HepG2 (cell line): ENCODE measurements at regions not wholly inside any gene's neighbourhood (a gene's known extent, or its start where the extent isn't known, plus 50 kb on each side); places are given as distances from the start of the nearest gene placed in this dataset.

Experiments used
- ATAC-seq: fragments of 200-7000 bp; cut with Tn5 transposase; 3 replicates; pipeline ENCODE4 v1.9.1; 2020; ENCODE audit warnings: mild to moderate bottlenecking, moderate library complexity
- BruUV-seq: library from RNA; stranded (reverse); fragments of 400-500 nt; replicated peaks from 2 replicates; lab custom pipeline; 2021; lab: Mats Ljungman, UMichigan
- CTCF ChIA-PET: fragments of 300-600 bp; formaldehyde crosslinking; extraction: SDS; loops from one replicate; lab custom pipeline; 2021; ENCODE audit warnings: low total read pairs, inconsistent platforms, low intra/inter-chr PET ratio; lab: Yijun Ruan, JAX
- POLR2A ChIA-PET: fragments of 350-600 bp; sonication (Branson Sonifier 250); formaldehyde crosslinking; loops from one replicate; lab custom pipeline; 2020; ENCODE audit warnings: antibody characterized with exemption, inconsistent platforms; lab: Yijun Ruan, JAX
- DNase-seq: peaks from one replicate; pipeline ENCODE4 v3.0.0-alpha.2; 2015; ENCODE audit warnings: low spot score
- FAIRE-seq: peaks from 3 replicates; lab custom pipeline; 2011; peaks lifted over from hg19 to GRCh38; lab: Jason Lieb, UNC
- H2AFZ ChIP-seq: one replicate; pipeline ENCODE4 v1.6.1; 2011; ENCODE audit warnings: low read length, inconsistent platforms
- H3K27ac ChIP-seq: fragments of 300-600 bp; 3 replicates; pipeline ENCODE4 v1.8.0; 2011; ENCODE audit warnings: mixed run types, mild to moderate bottlenecking, mixed read lengths, low read length, inconsistent platforms; ENCODE audit not compliant: insufficient read depth; ENCODE audit errors: extremely low read length
- H3K27me3 ChIP-seq, 2 experiments: fragments of 200-600 bp in 1 of 2; 2 replicates in 1 of 2; 3 replicates in 1 of 2; pipeline versions ENCODE4 v1.6.0 to v1.8.0; 2011; ENCODE audit warnings: low read length in 2 of 2, mild to moderate bottlenecking in 2 of 2, moderate library complexity in 2 of 2, inconsistent platforms in 1 of 2; ENCODE audit not compliant: insufficient read depth in 2 of 2, control insufficient read depth in 1 of 2
- H3K36me3 ChIP-seq, 2 experiments: fragments of 200-600 bp in 1 of 2; replicated peaks in 1 of 2; 2 replicates in 1 of 2; 3 replicates in 1 of 2; pipeline versions ENCODE4 v1.5.1 to v1.8.0; 2011; ENCODE audit warnings: low read length in 2 of 2, inconsistent platforms in 1 of 2; ENCODE audit not compliant: insufficient read depth in 2 of 2, control insufficient read depth in 1 of 2
- H3K4me1 ChIP-seq: 2 replicates; pipeline ENCODE4 v1.5.1; 2012; ENCODE audit warnings: low read length, inconsistent platforms; ENCODE audit not compliant: insufficient read depth
- H3K4me2 ChIP-seq: 2 replicates; pipeline ENCODE4 v1.6.0; 2011; ENCODE audit warnings: low read depth, low read length, inconsistent platforms
- H3K4me3 ChIP-seq, 3 experiments: fragments of 200-600 bp in 1 of 3; sonication (generic), shearing (Covaris generic) in 1 of 3; replicated peaks in 1 of 3; 2 replicates each; pipeline ENCODE4 v1.5.1; 2011 to 2016; ENCODE audit warnings: low read length in 3 of 3, inconsistent platforms in 2 of 3, low read depth in 2 of 3, mild to moderate bottlenecking in 2 of 3, control low read depth in 1 of 3, mixed read lengths in 1 of 3; ENCODE audit not compliant: insufficient read depth in 1 of 3
- H3K79me2 ChIP-seq: one replicate; pipeline ENCODE4 v1.6.1; 2011; ENCODE audit warnings: low read length, inconsistent platforms; ENCODE audit not compliant: insufficient read depth
- H3K9ac ChIP-seq: 2 replicates; pipeline ENCODE4 v1.6.0; 2011; ENCODE audit warnings: mild to moderate bottlenecking, low read depth, low read length, inconsistent platforms; ENCODE audit not compliant: insufficient read depth
- H3K9me3 ChIP-seq: 2 replicates; pipeline ENCODE4 v1.5.1; 2012; ENCODE audit warnings: mild to moderate bottlenecking, low read length
- H4K20me1 ChIP-seq: 2 replicates; pipeline ENCODE4 v1.6.0; 2011; ENCODE audit warnings: inconsistent platforms, mild to moderate bottlenecking, low read length, moderate library complexity; ENCODE audit not compliant: insufficient read depth
- ATRX ChIP-seq: sonication (generic); formaldehyde crosslinking; IDR thresholded peaks from 2 replicates; pipeline ENCODE4 v1.4.0; 2020; ENCODE audit warnings: missing genetic modification reagents, borderline replicate concordance
- MTA1 ChIP-seq: sonication (generic); formaldehyde crosslinking; IDR thresholded peaks from 2 replicates; pipeline ENCODE4 v1.4.0; 2020; ENCODE audit warnings: missing genetic modification reagents, mild to moderate bottlenecking, borderline replicate concordance
- NCOR1 ChIP-seq: fragments of 200-600 bp; sonication (generic); IDR thresholded peaks from 2 replicates; pipeline ENCODE4 v1.7.0; 2017; ENCODE audit warnings: antibody characterized with exemption, low read length, borderline replicate concordance
- NFE2 ChIP-seq: sonication (generic); formaldehyde crosslinking; IDR thresholded peaks from 2 replicates; pipeline ENCODE4 v1.4.0; 2020; ENCODE audit warnings: missing genetic modification reagents
- TRIM22 ChIP-seq: fragments of 450-650 bp; IDR thresholded peaks from 2 replicates; pipeline ENCODE4 v1.6.1; 2017
- WGBS: methylation state at CpG from one replicate; pipeline ENCODE4 v1.1.6; 2017; ENCODE audit warnings: low lambda C conversion rate; 5-methylcytosine and 5-hydroxymethylcytosine counted together
- in situ Hi-C: cut with HindIII; loops from 2 replicates; pipeline ENCODE4 v1.10.0; 2017; ENCODE audit warnings: low pct_unique_long_range_greater_than_20kb; ENCODE audit not compliant: extremely low pct_ligation_motif_present
- intact Hi-C: fragments of 100-400 bp; cut with micrococcal nuclease; formaldehyde crosslinking; loops from one replicate; pipeline ENCODE4 v1.10.0; 2022; ENCODE audit not compliant: unreplicated experiment

GRCh38 chr7:26508481-26508880 lies 216.8 kb downstream of the SNX10 start:
- Histone ChIP-seq H3K79me2 (no peaks in the 10 kb centered on the region), H3K4me1 (no peaks in the 10 kb centered on the region), H3K9ac (no peak overlapping the region), H4K20me1 (no peaks in the 10 kb centered on the region), H3K27ac (no peak overlapping the region), H3K4me3 (no peak overlapping the region), H3K4me2 (no peak overlapping the region), H3K36me3 (no peaks in the 10 kb centered on the region), H2AFZ (no peak overlapping the region), H3K27me3 (peaks cover 0 to 22% of the 10 kb centered on the region in 2 experiments; a peak in 2 of 5 replicates), H3K9me3 (no peaks in the 10 kb centered on the region)
- intact Hi-C loops (no loop called here), in situ Hi-C loops (loop anchor here (25.0 kb wide), 1 partner anchor 246 kb away; no protein-coding TSS in a partner anchor)
- ChIA-PET POLR2A (no interaction called here), CTCF (no interaction called here)
- no TSS peak for BruUV-seq
- WGBS, result 28% methylated on average over 8 of the region's 8 CpGs
- ATAC-seq, result no peak
- TF ChIP-seq NFE2 (no peak), ATRX (CRISPR knock-in tag) (no peak), TRIM22 (no peak), NCOR1 (no peak)
- FAIRE-seq, result no peak
- no peak for DNase-seq

- POLR2A ChIA-PET, result no interaction called here
- Histone ChIP-seq H3K27ac (no peak overlapping the region), H2AFZ (no peak overlapping the region), H3K9ac (no peak overlapping the region), H3K27me3 (peaks cover 0 to 18% of the 10 kb centered on the region in 2 experiments; a peak in 2 of 5 replicates), H3K79me2 (no peaks in the 10 kb centered on the region), H3K4me3 (no peak overlapping the region), H3K4me1 (no peaks in the 10 kb centered on the region), H3K9me3 (no peaks in the 10 kb centered on the region), H4K20me1 (no peaks in the 10 kb centered on the region), H3K4me2 (no peak overlapping the region), H3K36me3 (no peaks in the 10 kb centered on the region)
- 21% methylated on average over 5 of the region's 5 CpGs for WGBS
- in situ Hi-C loops, result loop anchor here (25.0 kb wide), 1 partner anchor 247 kb away; no protein-coding TSS in a partner anchor
- ATAC-seq (no peak), DNase-seq (no peak), FAIRE-seq (no peak)
- BruUV-seq, result no TSS peak
- intact Hi-C loops, result no loop called here
- TF ChIP-seq MTA1, result no peak
- CTCF ChIA-PET, result no interaction called here
Measured at GRCh38 chr7:26508917-26509316, 217.3 kb downstream of the SNX10 start.
